B cell (primary cell): ENCODE measurements at regions not wholly inside any gene's neighbourhood (a gene's known extent, or its start where the extent isn't known, plus 50 kb on each side); places are given as distances from the start of the nearest gene placed in this dataset.

Experiments used
- CTCF ChIP-seq: fragments of 200-600 bp; IDR thresholded peaks from one replicate; pipeline ENCODE4 v1.8.0; 2022; ENCODE audit warnings: antibody characterized with exemption, mild to moderate bottlenecking
- EZH2 ChIP-seq: IDR thresholded peaks from 2 replicates; pipeline ENCODE4 v1.6.1; 2012; ENCODE audit warnings: borderline replicate concordance, low read depth, mild to moderate bottlenecking, moderate library complexity, low read length; ENCODE audit not compliant: insufficient read depth, poor library complexity, severe bottlenecking

GRCh38 chr4:18278244-18278643 lies 256.7 kb upstream of the LCORL start:
- no peak for TF ChIP-seq CTCF
- no peak for TF ChIP-seq EZH2
